A549 (cell line): ENCODE measurements at regions not wholly inside any gene's neighbourhood (a gene's known extent, or its start where the extent isn't known, plus 50 kb on each side); places are given as distances from the start of the nearest gene placed in this dataset.

Experiments
- ATAC-seq, 2 experiments: fragments of 200-7000 bp in 1 of 2; fragments of >200 bp in 1 of 2; cut with Nextera tagmentation in 1 of 2; cut with Tn5 transposase in 1 of 2; 3 replicates each; pipeline versions ENCODE4 v1.8.0 to v1.9.1; 2018 to 2020; ENCODE audit warnings: mild to moderate bottlenecking in 1 of 2, moderate library complexity in 1 of 2
- CTCF ChIA-PET: fragments of 300-600 bp; sonication (Branson Sonifier 250); formaldehyde crosslinking; extraction: SDS; loops from one replicate; lab custom pipeline; 2021; ENCODE audit warnings: antibody characterized with exemption, inconsistent platforms; lab: Yijun Ruan, JAX
- POLR2A ChIA-PET: fragments of 350-600 bp; formaldehyde crosslinking; extraction: SDS; loops from one replicate; lab custom pipeline; 2021; ENCODE audit warnings: antibody characterized with exemption, inconsistent platforms; lab: Yijun Ruan, JAX
- DNase-seq, 2 experiments: peaks; one replicate each; pipeline versions ENCODE4 v3.0.0 to v3.0.0-alpha.2; 2011 to 2016; ENCODE audit warnings: low read depth in 1 of 2, low spot score in 1 of 2
- FAIRE-seq: peaks from 2 replicates; lab custom pipeline; 2011; peaks lifted over from hg19 to GRCh38; lab: Jason Lieb, UNC
- H3K27ac ChIP-seq, 2 experiments: fragments of >200 bp; sonication (Bioruptor Twin); formaldehyde crosslinking; 3 replicates each; pipeline ENCODE4 v1.5.1; 2016 to 2017
- H3K4me1 ChIP-seq: fragments of >200 bp; sonication (Bioruptor Twin); formaldehyde crosslinking; 3 replicates; pipeline ENCODE4 v1.6.1; 2016
- H3K4me2 ChIP-seq: fragments of >200 bp; sonication (Bioruptor Twin); formaldehyde crosslinking; 3 replicates; pipeline ENCODE4 v1.6.1; 2016
- H3K4me3 ChIP-seq: fragments of >200 bp; sonication (Bioruptor Twin); formaldehyde crosslinking; 3 replicates; pipeline ENCODE4 v1.5.1; 2016
- H3K9me3 ChIP-seq: fragments of >200 bp; sonication (Bioruptor Twin); formaldehyde crosslinking; 3 replicates; pipeline ENCODE4 v1.6.1; 2016
- CHD2 ChIP-seq: fragments of 150-350 bp; IDR thresholded peaks from 2 replicates; pipeline ENCODE4 v1.6.1; 2014; ENCODE audit warnings: low read length; ENCODE audit not compliant: partially characterized antibody
- EHMT2 ChIP-seq: fragments of 200-600 bp; sonication (generic); IDR thresholded peaks from 2 replicates; pipeline ENCODE4 v1.6.1; 2016; ENCODE audit warnings: antibody characterized with exemption, low read depth, mild to moderate bottlenecking, moderate library complexity
- EP300 ChIP-seq, 2 experiments: fragments of >200 bp; sonication (Bioruptor Twin); formaldehyde crosslinking; IDR thresholded peaks; 2 replicates in 1 of 2; 3 replicates in 1 of 2; pipeline ENCODE4 v1.6.1; 2016 to 2017
- ESRRA ChIP-seq: fragments of 150-350 bp; IDR thresholded peaks from 2 replicates; pipeline ENCODE4 v1.6.1; 2014; ENCODE audit warnings: mild to moderate bottlenecking, low read length, borderline replicate concordance
- FOSB ChIP-seq: fragments of 250-450 bp; sonication (Bioruptor Pico); IDR thresholded peaks from 2 replicates; pipeline ENCODE4 v1.5.0; 2020; ENCODE audit warnings: mild to moderate bottlenecking, moderate library complexity
- FOXS1 ChIP-seq: fragments of 250-450 bp; sonication (Bioruptor Pico); IDR thresholded peaks from 2 replicates; pipeline ENCODE4 v1.5.0; 2020; ENCODE audit warnings: mild to moderate bottlenecking, moderate library complexity
- GATA3 ChIP-seq: IDR thresholded peaks from 2 replicates; pipeline ENCODE4 v1.6.1; 2012; ENCODE audit warnings: borderline replicate concordance
- HEYL ChIP-seq: fragments of 250-450 bp; sonication (Bioruptor Pico); IDR thresholded peaks from 2 replicates; pipeline ENCODE4 v1.8.0; 2021; ENCODE audit warnings: mild to moderate bottlenecking, moderate library complexity
- JUNB ChIP-seq: fragments of >200 bp; sonication (Bioruptor Twin); formaldehyde crosslinking; IDR thresholded peaks from 2 replicates; pipeline ENCODE4 v1.6.1; 2016
- KDM1A ChIP-seq: fragments of 200-600 bp; sonication (generic); IDR thresholded peaks from 2 replicates; pipeline ENCODE4 v1.6.1; 2016; ENCODE audit warnings: low read depth, mild to moderate bottlenecking
- MAFK ChIP-seq: fragments of 450-650 bp; IDR thresholded peaks from 2 replicates; pipeline ENCODE4 v1.6.1; 2014; ENCODE audit not compliant: partially characterized antibody
- MYC ChIP-seq: IDR thresholded peaks from 2 replicates; pipeline ENCODE4 v1.6.1; 2012; ENCODE audit warnings: mild to moderate bottlenecking, inconsistent platforms, low read length, improper control_type of control experiment, borderline replicate concordance
- NR3C1 ChIP-seq: fragments of >200 bp; sonication (Bioruptor Twin); formaldehyde crosslinking; IDR thresholded peaks from 3 replicates; pipeline ENCODE4 v1.6.1; 2017
- PHF8 ChIP-seq: fragments of 200-600 bp; sonication (generic); IDR thresholded peaks from 2 replicates; pipeline ENCODE4 v1.6.1; 2016; ENCODE audit warnings: low read depth, mild to moderate bottlenecking, antibody characterized with exemption, moderate library complexity, borderline replicate concordance
- POLR2AphosphoS2 ChIP-seq: conservative IDR thresholded peaks from 2 replicates; pipeline ENCODE4 v1.6.1; 2012; ENCODE audit warnings: low read length, improper control_type of control experiment, inconsistent platforms
- RAD21 ChIP-seq, 2 experiments: fragments of >200 bp in 1 of 2; sonication (Bioruptor Twin) in 1 of 2; formaldehyde crosslinking in 1 of 2; IDR thresholded peaks in 1 of 2; conservative IDR thresholded peaks in 1 of 2; 2 replicates in 1 of 2; 3 replicates in 1 of 2; pipeline ENCODE4 v1.6.1; 2012 to 2018; ENCODE audit warnings: inconsistent platforms in 1 of 2
- RFX5 ChIP-seq: fragments of 450-650 bp; IDR thresholded peaks from 2 replicates; pipeline ENCODE4 v1.7.1; 2014; ENCODE audit warnings: antibody characterized with exemption, mild to moderate bottlenecking, moderate library complexity
- RNF2 ChIP-seq: fragments of 200-600 bp; sonication (generic); IDR thresholded peaks from 2 replicates; pipeline ENCODE4 v1.6.1; 2016; ENCODE audit warnings: low read depth, mild to moderate bottlenecking, antibody characterized with exemption, moderate library complexity, borderline replicate concordance
- SREBF2 ChIP-seq: fragments of 450-650 bp; IDR thresholded peaks from 2 replicates; pipeline ENCODE4 v1.6.1; 2014; ENCODE audit warnings: mild to moderate bottlenecking, moderate library complexity
- TFCP2L1 ChIP-seq: fragments of 250-450 bp; sonication (Bioruptor Pico); IDR thresholded peaks from 2 replicates; pipeline ENCODE4 v1.5.0; 2021; ENCODE audit warnings: mild to moderate bottlenecking
- ZC3H11A ChIP-seq: fragments of 450-650 bp; IDR thresholded peaks from 2 replicates; pipeline ENCODE4 v1.6.1; 2014; ENCODE audit warnings: antibody characterized with exemption, mild to moderate bottlenecking
- ZFP36 ChIP-seq: fragments of 450-650 bp; IDR thresholded peaks from 2 replicates; pipeline ENCODE4 v1.6.1; 2014; ENCODE audit warnings: borderline replicate concordance; ENCODE audit not compliant: partially characterized antibody
- ZNF302 ChIP-seq: fragments of 250-450 bp; sonication (Bioruptor Pico); IDR thresholded peaks from 2 replicates; pipeline ENCODE4 v1.9.0; 2021; ENCODE audit warnings: inconsistent platforms, mild to moderate bottlenecking, moderate library complexity
- WGBS: methylation state at CpG from one replicate; pipeline ENCODE4 v1.1.6; 2017; ENCODE audit errors: missing lambda C conversion rate; 5-methylcytosine and 5-hydroxymethylcytosine counted together
- TF ChIP-seq, protein P1 (sequence below): fragments of 250-450 bp; sonication (Bioruptor Pico); IDR thresholded peaks from 2 replicates; pipeline ENCODE4 v1.5.0; 2021; ENCODE audit warnings: mild to moderate bottlenecking, moderate library complexity, borderline replicate concordance
- TF ChIP-seq, protein P2 (sequence below): IDR thresholded peaks from 2 replicates; pipeline ENCODE4 v1.6.1; 2012
- TF ChIP-seq, protein P3 (sequence below): fragments of 450-650 bp; IDR thresholded peaks from 2 replicates; pipeline ENCODE4 v1.6.1; 2014; ENCODE audit warnings: antibody characterized with exemption
- TF ChIP-seq, protein P4 (sequence below): fragments of 250-450 bp; sonication (Bioruptor Pico); IDR thresholded peaks from 2 replicates; pipeline ENCODE4 v1.5.0; 2020; ENCODE audit warnings: low read depth, mild to moderate bottlenecking, moderate library complexity
- TF ChIP-seq, protein P5 (sequence below): fragments of 150-350 bp; IDR thresholded peaks from 2 replicates; pipeline ENCODE4 v1.6.1; 2014; ENCODE audit warnings: low read depth, mild to moderate bottlenecking, low read length

DNA sequence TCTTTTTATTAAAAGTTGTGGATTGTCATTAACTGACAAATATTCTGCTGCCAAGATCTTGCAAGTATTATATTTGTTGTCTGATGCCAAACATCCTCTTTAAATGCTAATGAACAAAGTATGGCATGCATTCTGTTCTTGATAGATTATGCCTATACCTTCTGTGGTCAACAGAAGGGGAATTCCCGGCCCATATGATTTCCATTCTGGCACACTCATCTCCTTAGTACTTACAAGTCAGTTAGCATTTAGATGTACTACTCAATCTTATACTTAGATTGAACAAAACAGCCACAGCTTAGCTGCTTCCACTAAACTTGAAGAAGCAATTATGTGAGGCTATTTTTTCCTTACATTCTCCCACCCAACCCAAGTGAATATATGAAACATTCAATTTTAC, 246.1 kb upstream of the DACH1 start:
- TF ChIP-seq RFX5, result no peak
- TF ChIP-seq, protein P1, sequence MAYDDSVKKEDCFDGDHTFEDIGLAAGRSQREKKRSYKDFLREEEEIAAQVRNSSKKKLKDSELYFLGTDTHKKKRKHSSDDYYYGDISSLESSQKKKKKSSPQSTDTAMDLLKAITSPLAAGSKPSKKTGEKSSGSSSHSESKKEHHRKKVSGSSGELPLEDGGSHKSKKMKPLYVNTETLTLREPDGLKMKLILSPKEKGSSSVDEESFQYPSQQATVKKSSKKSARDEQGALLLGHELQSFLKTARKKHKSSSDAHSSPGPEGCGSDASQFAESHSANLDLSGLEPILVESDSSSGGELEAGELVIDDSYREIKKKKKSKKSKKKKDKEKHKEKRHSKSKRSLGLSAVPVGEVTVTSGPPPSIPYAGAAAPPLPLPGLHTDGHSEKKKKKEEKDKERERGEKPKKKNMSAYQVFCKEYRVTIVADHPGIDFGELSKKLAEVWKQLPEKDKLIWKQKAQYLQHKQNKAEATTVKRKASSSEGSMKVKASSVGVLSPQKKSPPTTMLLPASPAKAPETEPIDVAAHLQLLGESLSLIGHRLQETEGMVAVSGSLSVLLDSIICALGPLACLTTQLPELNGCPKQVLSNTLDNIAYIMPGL (CRISPR knock-in tag), result no peak
- TF ChIP-seq POLR2AphosphoS2, result no peak
- TF ChIP-seq MYC, result no peak
- TF ChIP-seq ZFP36, result no peak
- no peak for TF ChIP-seq KDM1A
- no peak for TF ChIP-seq TFCP2L1 (CRISPR knock-in tag)
- no peak for TF ChIP-seq ZNF302 (CRISPR knock-in tag)
- TF ChIP-seq FOXS1, result no peak
- no peak for TF ChIP-seq JUNB
- no peak for TF ChIP-seq MAFK
- TF ChIP-seq, protein P2, sequence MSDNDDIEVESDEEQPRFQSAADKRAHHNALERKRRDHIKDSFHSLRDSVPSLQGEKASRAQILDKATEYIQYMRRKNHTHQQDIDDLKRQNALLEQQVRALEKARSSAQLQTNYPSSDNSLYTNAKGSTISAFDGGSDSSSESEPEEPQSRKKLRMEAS, result no peak
- TF ChIP-seq, protein P3, sequence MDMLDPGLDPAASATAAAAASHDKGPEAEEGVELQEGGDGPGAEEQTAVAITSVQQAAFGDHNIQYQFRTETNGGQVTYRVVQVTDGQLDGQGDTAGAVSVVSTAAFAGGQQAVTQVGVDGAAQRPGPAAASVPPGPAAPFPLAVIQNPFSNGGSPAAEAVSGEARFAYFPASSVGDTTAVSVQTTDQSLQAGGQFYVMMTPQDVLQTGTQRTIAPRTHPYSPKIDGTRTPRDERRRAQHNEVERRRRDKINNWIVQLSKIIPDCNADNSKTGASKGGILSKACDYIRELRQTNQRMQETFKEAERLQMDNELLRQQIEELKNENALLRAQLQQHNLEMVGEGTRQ, result no peak
- ChIA-PET POLR2A (no interaction called here), CTCF (no interaction called here)
- no peaks in the 10 kb centered on the region for H3K4me1 ChIP-seq
- DNase-seq (no peak), ATAC-seq (no peak), FAIRE-seq (no peak)
- 8% methylated on average over 1 of the region's 1 CpG for WGBS
- no peak overlapping the region for H3K4me3 ChIP-seq
- no peak overlapping the region for H3K27ac ChIP-seq
- no peaks in the 10 kb centered on the region for H3K9me3 ChIP-seq
- H3K4me2 ChIP-seq, result no peak overlapping the region

DNA sequence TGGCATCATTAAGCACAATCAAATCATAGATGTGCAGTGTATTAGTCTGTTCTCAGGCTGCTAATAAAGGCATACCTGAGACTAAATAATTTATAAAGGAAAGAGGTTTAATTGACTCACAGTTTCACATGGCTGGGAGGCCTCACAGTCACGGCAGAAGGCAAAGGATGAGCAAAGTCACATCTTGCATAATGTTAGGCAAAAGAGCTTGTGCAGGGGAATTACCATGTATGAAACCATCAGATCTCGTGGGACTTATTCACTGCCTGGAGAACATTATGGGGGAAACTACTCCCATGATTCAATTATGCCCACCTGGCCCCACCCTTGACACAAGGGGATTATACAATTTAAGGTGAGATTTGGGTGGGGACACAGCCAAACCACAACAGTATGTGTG, 245.2 kb upstream of the DACH1 start:
- 0% methylated on average over 2 of the region's 2 CpGs for WGBS
- no peak for FAIRE-seq

DNA sequence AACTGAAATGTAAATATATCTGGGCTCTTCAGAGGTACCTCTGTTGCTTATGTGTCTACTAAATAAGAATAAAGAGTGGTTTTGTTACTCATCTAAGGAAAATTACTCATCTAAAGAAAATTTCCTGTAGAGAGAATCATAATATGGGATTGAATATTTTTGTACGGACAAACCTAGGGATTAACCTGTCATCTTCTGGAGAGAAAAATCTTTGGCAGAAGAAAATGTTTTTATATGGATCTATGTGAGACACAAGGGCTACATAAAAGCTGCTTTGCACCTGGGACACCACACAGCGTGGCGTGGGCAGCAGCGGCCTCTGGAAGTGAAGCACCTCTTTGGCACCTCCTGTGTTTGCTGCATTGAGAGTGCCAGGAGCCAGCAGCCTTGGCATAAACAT, 242.9 kb upstream of the DACH1 start:
- POLR2A ChIA-PET, result no interaction called here
- Histone ChIP-seq H3K4me2 (no peak overlapping the region), H3K27ac (no peak overlapping the region), H3K4me1 (no peaks in the 10 kb centered on the region)
- no peak for ATAC-seq
- FAIRE-seq, result no peak
- WGBS, result 68% methylated on average over 4 of the region's 4 CpGs
- no peak for DNase-seq
- TF ChIP-seq CHD2, result no peak
- TF ChIP-seq, protein P4, sequence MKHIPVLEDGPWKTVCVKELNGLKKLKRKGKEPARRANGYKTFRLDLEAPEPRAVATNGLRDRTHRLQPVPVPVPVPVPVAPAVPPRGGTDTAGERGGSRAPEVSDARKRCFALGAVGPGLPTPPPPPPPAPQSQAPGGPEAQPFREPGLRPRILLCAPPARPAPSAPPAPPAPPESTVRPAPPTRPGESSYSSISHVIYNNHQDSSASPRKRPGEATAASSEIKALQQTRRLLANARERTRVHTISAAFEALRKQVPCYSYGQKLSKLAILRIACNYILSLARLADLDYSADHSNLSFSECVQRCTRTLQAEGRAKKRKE, result no peak
- no peak for TF ChIP-seq MYC
- TF ChIP-seq RFX5, result no peak
- no peak for TF ChIP-seq ESRRA
- no peak for TF ChIP-seq NR3C1
- no peak for TF ChIP-seq POLR2AphosphoS2
- TF ChIP-seq SREBF2, result no peak
- TF ChIP-seq KDM1A, result no peak
- TF ChIP-seq, protein P5, sequence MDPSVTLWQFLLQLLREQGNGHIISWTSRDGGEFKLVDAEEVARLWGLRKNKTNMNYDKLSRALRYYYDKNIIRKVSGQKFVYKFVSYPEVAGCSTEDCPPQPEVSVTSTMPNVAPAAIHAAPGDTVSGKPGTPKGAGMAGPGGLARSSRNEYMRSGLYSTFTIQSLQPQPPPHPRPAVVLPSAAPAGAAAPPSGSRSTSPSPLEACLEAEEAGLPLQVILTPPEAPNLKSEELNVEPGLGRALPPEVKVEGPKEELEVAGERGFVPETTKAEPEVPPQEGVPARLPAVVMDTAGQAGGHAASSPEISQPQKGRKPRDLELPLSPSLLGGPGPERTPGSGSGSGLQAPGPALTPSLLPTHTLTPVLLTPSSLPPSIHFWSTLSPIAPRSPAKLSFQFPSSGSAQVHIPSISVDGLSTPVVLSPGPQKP, result no peak
- TF ChIP-seq, all 56 proteins: peak for 0
- Histone ChIP-seq H3K9me3 (no peaks in the 10 kb centered on the region), H3K4me3 (no peak overlapping the region)
- CTCF ChIA-PET, result no interaction called here

More for the DNA sequence above, 245.2 kb upstream of the DACH1 start:
- no peak for ATAC-seq
- Histone ChIP-seq H3K4me1 (no peaks in the 10 kb centered on the region), H3K4me3 (no peak overlapping the region), H3K4me2 (no peak overlapping the region), H3K27ac (no peak overlapping the region), H3K9me3 (no peaks in the 10 kb centered on the region)
- no peak for TF ChIP-seq SREBF2
- no peak for TF ChIP-seq EP300 (IDR thresholded peaks at IDR 0.05)
- no peak for TF ChIP-seq RNF2
- TF ChIP-seq RAD21 (conservative IDR thresholded peaks at IDR 0.05 in 1 of 2, IDR thresholded peaks at IDR 0.05 in 1 of 2), result no peak
- TF ChIP-seq FOSB (CRISPR knock-in tag), result no peak
- no peak for TF ChIP-seq EHMT2
- no peak for TF ChIP-seq HEYL
- no peak for TF ChIP-seq ZC3H11A
- no peak for TF ChIP-seq MAFK
- no peak for TF ChIP-seq GATA3
- TF ChIP-seq PHF8, result no peak
- ChIA-PET POLR2A (no interaction called here), CTCF (no interaction called here)
- no peak for DNase-seq
